ENCODE measurements at regions not wholly inside any gene's neighbourhood (a gene's known extent, or its start where the extent isn't known, plus 50 kb on each side); places are given as distances from the start of the nearest gene placed in this dataset.

DNA sequence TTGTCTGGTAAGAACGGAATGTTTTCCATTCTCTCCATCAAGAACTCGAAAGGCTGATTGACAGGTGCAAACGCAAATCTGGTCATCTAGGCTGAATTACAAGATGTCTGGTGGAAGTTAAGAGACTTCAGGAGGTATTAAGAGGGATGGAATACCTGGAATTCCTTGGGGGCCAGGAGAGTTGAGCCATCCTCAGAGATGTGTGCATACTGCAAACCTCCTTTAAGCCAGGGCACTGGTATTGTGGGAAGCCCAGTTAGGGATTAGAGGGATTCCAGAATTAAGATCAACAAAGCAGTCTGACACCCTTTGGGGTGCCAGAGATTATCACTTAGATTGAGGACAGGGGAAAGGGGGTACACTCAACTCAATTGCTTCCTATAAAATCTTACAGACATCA lies 151.4 kb downstream of the VCX3A start:
- ChIA-PET CTCF (no interaction called here), POLR2A (no interaction called here)
- BruUV-seq (replicated peaks): no TSS peak
- Histone ChIP-seq H3K4me2 (ENCODE audit: insufficient read depth, low read length) (no peak overlapping the region), H3K9me3 (replicated peaks; ENCODE audit: control insufficient read depth, insufficient read depth, low read length) (no peaks in the 10 kb centered on the region), H3K9me1 (replicated peaks; ENCODE audit: control insufficient read depth, extremely low read depth, insufficient read depth, low read length) (no peaks in the 10 kb centered on the region), H4K20me1 (replicated peaks; ENCODE audit: control insufficient read depth, extremely low read depth, insufficient read depth, low read length) (no peaks in the 10 kb centered on the region), H3K9ac (replicated peaks; ENCODE audit: extremely low read depth, insufficient read depth, low read length) (no peak overlapping the region), H3K79me2 (ENCODE audit: control insufficient read depth, insufficient read depth, low read length) (no peaks in the 10 kb centered on the region), H3K4me3 (replicated peaks in 1 of 3; ENCODE audit: insufficient read depth in 1 of 3, low read depth in 1 of 3, low read length in 3 of 3) (no peak overlapping the region), H3K27me3 (ENCODE audit: control insufficient read depth in 2 of 2, insufficient read depth in 2 of 2, low read length in 2 of 2) (no peaks in the 10 kb centered on the region), H3K27ac (ENCODE audit: insufficient read depth, low read depth, low read length) (no peak overlapping the region), H3K36me3 (ENCODE audit: control insufficient read depth in 2 of 2, extremely low read depth in 1 of 2, insufficient read depth in 2 of 2, low read length in 2 of 2) (no peaks in the 10 kb centered on the region), H2AFZ (ENCODE audit: low read depth, low read length) (no peak overlapping the region), H3K4me1 (ENCODE audit: control insufficient read depth, extremely low read depth, insufficient read depth, low read length) (no peaks in the 10 kb centered on the region)
- TF ChIP-seq POLR2A (IDR thresholded peaks at IDR 0.05; ENCODE audit: low read depth, low read length) (no peak), JUN (IDR thresholded peaks at IDR 0.05; ENCODE audit: borderline replicate concordance, insufficient read depth, insufficient read length, low read depth) (no peak), MAX (IDR thresholded peaks at IDR 0.05; ENCODE audit: insufficient read depth, insufficient read length) (no peak), MYC (IDR thresholded peaks at IDR 0.05; ENCODE audit: low read depth, low read length) (no peak), POLR2AphosphoS5 (IDR thresholded peaks at IDR 0.05; ENCODE audit: insufficient read depth, low read depth, low read length) (no peak), GATA2 (IDR thresholded peaks at IDR 0.05; ENCODE audit: insufficient read depth, insufficient read length, low read depth, low read length) (no peak), FOS (IDR thresholded peaks at IDR 0.05; ENCODE audit: borderline replicate concordance, insufficient read depth, low read length) (no peak), EZH2 (IDR thresholded peaks at IDR 0.05; ENCODE audit: borderline replicate concordance, low read depth, low read length, severe bottlenecking) (no peak), CTCF (IDR thresholded peaks at IDR 0.05; ENCODE audit: extremely low read depth in 1 of 2, insufficient read depth in 1 of 2, low read depth in 1 of 2, low read length in 2 of 2) (no peak)
- DNase-seq (ENCODE audit: low read depth, low spot score) (no peak), FAIRE-seq (no peak)
- dilution Hi-C loops (cut with MboI; ENCODE audit: extremely low pct_ligation_motif_present, low sequenced_read_pairs): no loop called here
- intact Hi-C loops (cut with micrococcal nuclease): no loop called here
